Activated CD4-positive, alpha-beta memory T cell treated with anti-CD3 and anti-CD28 coated beads, Interleukin-2, amount 10 ng/mL, durations not matched to agents 7 days and 5 days (primary cell): ENCODE measurements at regions not wholly inside any gene's neighbourhood (a gene's known extent, or its start where the extent isn't known, plus 50 kb on each side); places are given as distances from the start of the nearest gene placed in this dataset.
"Not testable (repeated sequence)": the region's sequence is repeated elsewhere in the genome, so short reads cannot be mapped to it uniquely, and the experiment has no call there.

Experiments
- CTCF ChIA-PET: fragments of 350-600 bp; sonication (Branson Sonifier 250); formaldehyde crosslinking; loops from one replicate; lab custom pipeline; 2021; ENCODE audit warnings: antibody characterized with exemption, inconsistent platforms; lab: Charles Lee
- POLR2A ChIA-PET: fragments of 350-600 bp; sonication (Branson Sonifier 250); formaldehyde crosslinking; loops from one replicate; lab custom pipeline; 2021; ENCODE audit warnings: antibody characterized with exemption; lab: Charles Lee
- DNase-seq: peaks from one replicate; pipeline ENCODE4 v3.0.0-alpha.2; 2020
- H3K27ac Mint-ChIP-seq: one replicate; pipeline ENCODE4 v1.8.0; 2021; ENCODE audit warnings: mild to moderate bottlenecking, mixed read lengths
- H3K27me3 Mint-ChIP-seq: one replicate; pipeline ENCODE4 v1.8.0; 2021; ENCODE audit warnings: mixed read lengths
- H3K36me3 Mint-ChIP-seq: one replicate; pipeline ENCODE4 v1.8.0; 2021; ENCODE audit warnings: low read depth, mixed read lengths
- H3K4me1 Mint-ChIP-seq: one replicate; pipeline ENCODE4 v1.8.0; 2021; ENCODE audit warnings: mixed read lengths
- H3K4me3 Mint-ChIP-seq: one replicate; pipeline ENCODE4 v1.8.0; 2021; ENCODE audit warnings: mild to moderate bottlenecking, mixed read lengths
- H3K9me3 Mint-ChIP-seq: one replicate; pipeline ENCODE4 v1.8.0; 2021; ENCODE audit warnings: mixed read lengths

DNA sequence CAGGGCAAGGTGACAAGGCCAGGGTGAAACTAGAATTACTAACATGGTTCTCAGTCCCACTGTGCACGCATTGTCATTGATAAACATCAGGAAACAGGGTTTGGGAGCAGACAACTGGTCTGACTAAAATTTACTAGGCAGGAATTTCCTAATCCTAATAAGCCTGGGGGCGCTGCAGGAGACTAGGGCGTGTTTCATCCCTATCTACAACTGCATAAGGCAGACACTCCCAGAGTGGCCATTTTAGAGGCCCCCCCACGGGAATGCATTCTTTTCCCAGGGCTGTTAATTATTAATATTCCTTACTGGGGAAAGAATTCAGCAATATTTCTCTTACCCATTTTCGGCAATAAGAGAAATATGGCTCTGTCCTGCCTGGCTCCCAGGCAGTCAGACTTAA lies 103.6 kb upstream of the PCDH20 start:
- CTCF ChIA-PET, H3K9me3 Mint-ChIP-seq, H3K4me1 Mint-ChIP-seq, DNase-seq, H3K27ac Mint-ChIP-seq, H3K36me3 Mint-ChIP-seq, H3K4me3 Mint-ChIP-seq, POLR2A ChIA-PET, H3K27me3 Mint-ChIP-seq: not testable (repeated sequence)

DNA sequence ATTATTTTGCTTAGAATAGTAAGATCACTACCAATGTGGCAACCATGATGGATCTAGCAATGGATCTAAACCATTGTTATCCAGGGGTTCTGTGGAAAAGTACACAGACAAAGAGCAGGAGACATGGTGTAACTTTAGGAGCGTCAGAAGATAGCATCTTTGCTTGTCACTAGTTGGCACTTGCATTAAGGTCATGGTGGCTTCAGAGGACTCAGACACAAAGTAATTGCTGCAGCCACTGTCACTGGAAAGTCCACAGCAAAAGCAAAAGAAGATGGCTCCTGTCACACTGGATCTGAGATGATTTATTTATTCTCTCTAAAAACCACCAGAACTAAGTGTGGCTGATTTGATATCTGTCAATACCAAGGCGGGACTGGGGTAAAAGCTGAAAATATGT lies 93.3 kb upstream of the PCDH20 start:
- Mint-ChIP-seq H3K4me1 (no peaks in the 10 kb centered on the region), H3K36me3 (no peaks in the 10 kb centered on the region), H3K27ac (no peak overlapping the region), H3K27me3 (no peaks in the 10 kb centered on the region), H3K9me3 (peaks cover 3% of the 10 kb centered on the region), H3K4me3 (no peak overlapping the region)
- POLR2A ChIA-PET, result no interaction called here
- CTCF ChIA-PET, result no interaction called here
- DNase-seq, result no peak

DNA sequence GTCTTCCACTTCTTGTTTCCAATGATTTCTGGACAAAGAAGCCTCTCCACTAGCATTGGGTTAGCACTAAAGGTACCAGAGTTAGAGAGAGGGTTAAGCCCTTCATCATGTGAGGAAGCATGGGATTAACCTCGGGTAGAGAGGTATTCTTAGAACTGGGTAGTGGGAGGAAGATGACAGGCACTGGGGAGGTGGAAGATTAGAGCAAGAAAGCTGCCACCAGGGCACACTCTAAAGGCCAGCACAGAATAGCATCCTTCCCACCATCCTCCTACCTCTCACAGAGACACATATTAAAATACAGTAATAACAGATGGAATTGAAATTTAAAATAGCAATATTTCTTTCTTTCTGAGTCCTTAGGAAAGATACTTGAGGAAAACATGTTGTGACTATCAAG lies 84.5 kb upstream of the PCDH20 start:
- H3K27ac Mint-ChIP-seq, result no peak overlapping the region
- H3K9me3 Mint-ChIP-seq, result peaks cover 6% of the 10 kb centered on the region
- no peaks in the 10 kb centered on the region for H3K36me3 Mint-ChIP-seq
- no peaks in the 10 kb centered on the region for H3K4me1 Mint-ChIP-seq
- no peak for DNase-seq
- POLR2A ChIA-PET, result no interaction called here
- CTCF ChIA-PET, result no interaction called here
- H3K4me3 Mint-ChIP-seq, result no peak overlapping the region
- H3K27me3 Mint-ChIP-seq, result no peaks in the 10 kb centered on the region

DNA sequence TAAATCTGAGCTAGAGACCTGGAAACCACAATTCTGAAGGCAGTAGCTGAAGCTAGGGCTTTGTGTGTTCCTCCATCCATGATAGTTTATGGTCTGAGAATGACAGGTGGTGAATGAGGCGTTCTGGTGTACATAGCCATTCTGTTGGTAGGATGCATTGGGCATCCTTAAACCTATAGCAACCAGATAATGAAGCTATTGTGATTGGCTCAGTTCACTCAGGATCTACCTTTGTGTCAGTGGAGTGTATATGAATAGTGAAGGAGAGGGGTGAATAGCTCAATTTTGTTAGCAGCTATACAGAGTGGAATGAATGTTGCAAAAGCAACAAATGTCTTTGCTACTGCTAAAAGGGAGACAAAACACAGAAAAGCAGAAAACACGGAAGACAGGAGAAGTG lies 80.0 kb upstream of the PCDH20 start:
- H3K27me3 Mint-ChIP-seq, result no peaks in the 10 kb centered on the region
- no peaks in the 10 kb centered on the region for H3K36me3 Mint-ChIP-seq
- ChIA-PET POLR2A (no interaction called here), CTCF (no interaction called here)
- no peak overlapping the region for H3K4me3 Mint-ChIP-seq
- no peak for DNase-seq
- H3K9me3 Mint-ChIP-seq, result peaks cover 11% of the 10 kb centered on the region
- H3K4me1 Mint-ChIP-seq, result no peaks in the 10 kb centered on the region
- no peak overlapping the region for H3K27ac Mint-ChIP-seq

DNA sequence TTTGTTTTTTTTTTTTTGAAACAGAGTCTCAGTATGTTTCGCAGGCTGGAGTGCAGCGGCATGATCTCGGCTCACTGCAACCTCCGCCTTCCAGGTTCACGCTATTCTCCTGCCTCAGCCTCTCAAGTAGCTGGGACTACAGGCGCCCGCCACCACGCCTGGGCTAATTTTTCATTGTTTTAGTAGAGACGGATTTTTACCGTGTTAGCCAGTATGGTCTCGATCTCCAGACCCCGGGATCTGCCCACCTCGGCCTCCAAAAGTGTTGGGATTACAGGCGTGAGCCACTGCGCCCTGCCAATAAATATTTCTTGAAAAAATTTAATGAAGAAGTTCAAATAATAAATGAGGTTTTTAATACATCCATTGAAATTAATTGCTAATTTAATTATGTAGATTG lies 77.9 kb upstream of the PCDH20 start:
- peaks cover 11% of the 10 kb centered on the region for H3K9me3 Mint-ChIP-seq
- H3K27ac Mint-ChIP-seq, CTCF ChIA-PET, H3K4me3 Mint-ChIP-seq, POLR2A ChIA-PET, H3K4me1 Mint-ChIP-seq, H3K27me3 Mint-ChIP-seq, H3K36me3 Mint-ChIP-seq, DNase-seq: not testable (repeated sequence)

DNA sequence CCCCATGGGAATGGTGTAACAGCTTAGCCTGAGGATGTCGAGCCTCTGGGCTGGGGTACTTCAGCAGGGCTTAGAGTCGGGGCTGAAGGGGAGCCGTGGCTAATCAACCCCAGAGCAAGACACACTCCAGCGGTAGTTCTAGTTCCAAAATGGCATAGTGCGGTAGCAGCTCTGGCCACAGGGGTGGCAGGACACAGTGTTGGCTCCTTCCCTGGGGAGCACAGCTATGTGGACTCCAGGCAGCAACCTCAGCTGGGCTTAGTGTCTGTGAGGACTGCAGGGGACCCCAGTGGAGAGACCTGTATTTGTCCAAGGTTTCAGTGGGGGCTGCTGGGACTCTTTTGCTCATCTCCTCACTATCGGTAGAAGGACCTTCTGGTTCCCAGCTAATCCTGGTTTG lies 70.8 kb upstream of the PCDH20 start:
- Mint-ChIP-seq H3K4me1 (no peaks in the 10 kb centered on the region), H3K36me3 (no peaks in the 10 kb centered on the region), H3K9me3 (peaks cover 2% of the 10 kb centered on the region), H3K27ac (no peak overlapping the region), H3K27me3 (no peaks in the 10 kb centered on the region), H3K4me3 (no peak overlapping the region)
- CTCF ChIA-PET, result no interaction called here
- no peak for DNase-seq
- POLR2A ChIA-PET, result no interaction called here

DNA sequence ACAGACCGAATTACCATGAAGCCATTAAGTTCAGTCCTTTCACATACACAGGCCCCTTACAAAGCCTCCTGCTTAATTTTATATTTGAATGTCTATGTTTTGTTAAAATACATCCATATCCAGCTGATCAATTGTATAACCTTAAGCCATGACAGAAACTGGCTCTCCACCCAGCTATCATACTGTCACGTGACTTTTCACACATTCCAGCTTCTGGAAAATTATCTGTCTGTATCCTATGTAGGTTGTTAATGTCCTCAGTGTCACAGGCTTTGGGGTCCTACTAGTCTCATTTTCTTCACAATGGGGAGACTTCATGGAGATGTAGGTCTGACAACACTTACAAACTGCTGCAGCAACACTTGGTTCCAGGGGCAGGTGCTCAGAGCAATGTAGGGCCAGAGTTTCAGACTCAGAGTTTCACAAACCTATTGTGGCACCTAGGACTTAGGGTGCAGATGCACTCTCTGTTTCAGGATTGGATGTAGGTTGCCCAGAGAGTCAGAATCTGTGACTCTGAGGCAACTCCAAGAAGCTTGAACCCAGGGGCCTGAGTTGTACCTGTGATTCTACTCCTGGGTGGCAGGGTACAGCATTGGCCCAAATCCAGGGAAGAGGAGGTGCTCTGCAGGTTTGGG lies 69.6 kb upstream of the PCDH20 start:
- ChIA-PET CTCF (no interaction called here), POLR2A (no interaction called here)
- H3K9me3 Mint-ChIP-seq, result peaks cover 2% of the 10 kb centered on the region
- H3K36me3 Mint-ChIP-seq, result no peaks in the 10 kb centered on the region
- no peaks in the 10 kb centered on the region for H3K4me1 Mint-ChIP-seq
- DNase-seq, result no peak
- no peak overlapping the region for H3K4me3 Mint-ChIP-seq
- no peak overlapping the region for H3K27ac Mint-ChIP-seq
- no peaks in the 10 kb centered on the region for H3K27me3 Mint-ChIP-seq

DNA sequence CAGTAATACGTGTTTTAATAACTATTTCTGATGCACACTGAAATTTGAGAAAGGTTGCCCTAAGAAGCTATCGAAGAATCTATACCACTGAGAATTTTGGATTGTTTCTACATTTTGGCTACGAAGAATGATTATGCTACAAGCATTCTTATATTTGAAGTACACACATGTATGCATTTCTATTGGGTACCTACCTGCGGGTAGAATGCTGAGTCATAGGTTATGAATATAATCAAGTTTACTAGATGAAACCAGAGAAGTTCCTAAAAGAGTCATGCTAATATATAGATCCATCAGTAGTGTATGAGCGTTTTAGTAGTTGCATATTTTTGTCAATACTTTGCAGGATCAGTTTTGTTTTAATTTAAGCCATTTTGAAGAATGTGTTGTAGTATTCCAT lies 62.0 kb upstream of the PCDH20 start:
- Mint-ChIP-seq H3K27ac (no peak overlapping the region), H3K4me3 (no peak overlapping the region), H3K4me1 (no peaks in the 10 kb centered on the region), H3K36me3 (no peaks in the 10 kb centered on the region), H3K9me3 (peaks cover 4% of the 10 kb centered on the region), H3K27me3 (no peaks in the 10 kb centered on the region)
- DNase-seq, result no peak
- CTCF ChIA-PET, result no interaction called here
- POLR2A ChIA-PET, result no interaction called here

DNA sequence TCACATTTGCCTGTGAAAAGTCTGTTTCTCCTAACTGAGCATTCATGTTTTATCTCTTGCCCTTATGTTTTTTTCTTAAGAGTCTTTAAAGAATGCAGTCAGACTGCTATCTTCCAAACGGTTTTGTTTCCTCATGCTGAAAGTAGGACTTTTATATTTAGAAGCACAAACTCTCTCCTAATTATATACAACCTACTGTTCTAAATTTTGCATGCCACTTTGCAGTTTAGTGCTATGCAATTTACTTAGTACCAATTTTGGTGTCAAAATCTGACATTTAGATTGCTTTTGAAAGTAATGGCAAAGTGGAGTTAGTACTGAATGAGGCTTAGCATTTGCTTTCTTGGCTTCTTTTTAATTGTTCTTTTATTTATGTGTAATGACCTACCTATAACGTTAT lies 55.1 kb upstream of the PCDH20 start:
- Mint-ChIP-seq H3K27me3 (no peaks in the 10 kb centered on the region), H3K27ac (no peak overlapping the region), H3K36me3 (no peaks in the 10 kb centered on the region), H3K4me1 (no peaks in the 10 kb centered on the region), H3K9me3 (peaks cover 2% of the 10 kb centered on the region), H3K4me3 (no peak overlapping the region)
- CTCF ChIA-PET, result no interaction called here
- POLR2A ChIA-PET, result no interaction called here
- DNase-seq, result no peak

DNA sequence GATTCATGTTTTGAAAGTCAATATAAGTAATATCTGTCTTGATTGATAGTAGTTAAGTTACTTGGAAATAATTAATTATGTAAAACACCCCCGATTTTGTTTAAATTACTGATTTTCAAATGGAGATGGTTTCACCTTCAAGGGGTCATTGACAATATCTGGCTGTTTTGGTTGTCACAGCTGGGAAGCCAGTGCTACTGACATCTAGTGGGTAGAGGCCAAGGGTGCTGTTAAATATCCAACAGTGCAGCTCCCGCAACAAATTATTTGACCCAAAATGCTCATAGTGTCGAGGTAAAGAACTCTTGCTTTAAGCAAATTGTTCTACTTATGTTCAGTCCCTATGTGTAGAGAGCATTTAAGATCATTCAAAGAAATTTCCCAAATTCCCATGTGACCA lies 50.6 kb upstream of the PCDH20 start:
- Mint-ChIP-seq H3K36me3 (no peaks in the 10 kb centered on the region), H3K27ac (no peak overlapping the region), H3K4me3 (no peak overlapping the region), H3K4me1 (no peaks in the 10 kb centered on the region), H3K27me3 (no peaks in the 10 kb centered on the region), H3K9me3 (no peaks in the 10 kb centered on the region)
- POLR2A ChIA-PET, result no interaction called here
- CTCF ChIA-PET, result no interaction called here
- no peak for DNase-seq
